ENCODE measurements at regions not wholly inside any gene's neighbourhood (a gene's known extent, or its start where the extent isn't known, plus 50 kb on each side); places are given as distances from the start of the nearest gene placed in this dataset.

- Histone ChIP-seq H3K27ac (ENCODE audit: low read length) (no peak overlapping the region), H3K36me3 (ENCODE audit: control insufficient read depth in 2 of 2, extremely low read depth in 1 of 2, insufficient read depth in 1 of 2, low read length in 1 of 2) (no peaks in the 10 kb centered on the region), H3K27me3 (replicated peaks in 1 of 2; ENCODE audit: control insufficient read depth in 2 of 2, extremely low read depth in 1 of 2, insufficient read depth in 2 of 2, low read length in 1 of 2) (peaks cover 0 to 36% of the 10 kb centered on the region in 2 experiments), H3K4me1 (ENCODE audit: control insufficient read depth in 1 of 2, extremely low read depth in 1 of 2, insufficient read depth in 2 of 2, low read length in 2 of 2) (no peaks in the 10 kb centered on the region), H3K9me3 (no peaks in the 10 kb centered on the region), H3K4me3 (ENCODE audit: control insufficient read depth in 1 of 2, extremely low read depth in 1 of 2, low read length in 1 of 2) (no peak overlapping the region)
- ChIA-PET POLR2A (no interaction called here), CTCF (no interaction called here)
- DNase-seq (no peak), ATAC-seq (replicated peaks in 1 of 4) (no peak)
- no peak overlapping the region for H3K4me3 Mint-ChIP-seq
- peaks cover 8 to 10% of the 10 kb centered on the region in 2 donors for H3K27me3 Mint-ChIP-seq
- no peaks in the 10 kb centered on the region for H3K36me3 Mint-ChIP-seq
- no CpG with 5 or more reads among the region's 3 CpGs for WGBS (ENCODE audit: insufficient coverage)
- H3K27ac Mint-ChIP-seq: no peak overlapping the region
- no peaks in the 10 kb centered on the region for H3K4me1 Mint-ChIP-seq
- no peaks in the 10 kb centered on the region for H3K9me3 Mint-ChIP-seq
Measured at GRCh38 chr15:73813589-73813988, 59.8 kb upstream of the TBC1D21 start.

- H3K27me3 ChIP-seq (replicated peaks in 1 of 2; ENCODE audit: control insufficient read depth in 2 of 2, extremely low read depth in 1 of 2, insufficient read depth in 2 of 2, low read length in 1 of 2): peaks cover 0 to 33% of the 10 kb centered on the region in 2 experiments
- H3K9me3 Mint-ChIP-seq: peaks cover 0 to 4% (median 0%) of the 10 kb centered on the region in 3 donors
- ChIA-PET CTCF (no interaction called here), POLR2A (no interaction called here)
- peaks cover 19 to 31% of the 10 kb centered on the region in 2 donors for H3K27me3 Mint-ChIP-seq
- no peaks in the 10 kb centered on the region for H3K36me3 Mint-ChIP-seq
- DNase-seq (no peak), ATAC-seq (replicated peaks in 1 of 4) (no peak)
- H3K27ac Mint-ChIP-seq: no peak overlapping the region
- H3K4me1 ChIP-seq (ENCODE audit: control insufficient read depth in 1 of 2, extremely low read depth in 1 of 2, insufficient read depth in 2 of 2, low read length in 2 of 2): no peaks in the 10 kb centered on the region
- WGBS (ENCODE audit: insufficient coverage): 59% methylated on average over 5 of the region's 8 CpGs
- H3K9me3 ChIP-seq: no peaks in the 10 kb centered on the region
- H3K4me3 ChIP-seq (ENCODE audit: control insufficient read depth in 1 of 2, extremely low read depth in 1 of 2, low read length in 1 of 2): no peak overlapping the region
- H3K4me1 Mint-ChIP-seq: no peaks in the 10 kb centered on the region
- no peaks in the 10 kb centered on the region for H3K36me3 ChIP-seq (ENCODE audit: control insufficient read depth in 2 of 2, extremely low read depth in 1 of 2, insufficient read depth in 1 of 2, low read length in 1 of 2)
- no peak overlapping the region for H3K4me3 Mint-ChIP-seq
- no peak overlapping the region for H3K27ac ChIP-seq (ENCODE audit: low read length)
Measured at GRCh38 chr15:73818308-73818985, 54.9 kb upstream of the TBC1D21 start.

- ATAC-seq (replicated peaks in 1 of 4): no peak
- H3K4me1 ChIP-seq (ENCODE audit: control insufficient read depth in 1 of 2, extremely low read depth in 1 of 2, insufficient read depth in 2 of 2, low read length in 2 of 2): no peaks in the 10 kb centered on the region
- DNase-seq: no peak
- H3K9me3 Mint-ChIP-seq: peaks cover 0 to 4% (median 0%) of the 10 kb centered on the region in 3 donors
- H3K27ac Mint-ChIP-seq: no peak overlapping the region
- 20% methylated on average over 1 of the region's 2 CpGs for WGBS (ENCODE audit: insufficient coverage)
- no peak overlapping the region for H3K4me3 Mint-ChIP-seq
- H3K9me3 ChIP-seq: no peaks in the 10 kb centered on the region
- H3K36me3 Mint-ChIP-seq: no peaks in the 10 kb centered on the region
- no peak overlapping the region for H3K4me3 ChIP-seq (ENCODE audit: control insufficient read depth in 1 of 2, extremely low read depth in 1 of 2, low read length in 1 of 2)
- POLR2A ChIA-PET: interaction anchor here in 1 of 2 donors (0.6 kb wide), 1 partner anchor 155 kb away, joined by 3 read pairs; no protein-coding TSS in a partner anchor
- H3K27ac ChIP-seq (ENCODE audit: low read length): no peak overlapping the region
- CTCF ChIA-PET: no interaction called here
- H3K36me3 ChIP-seq (ENCODE audit: control insufficient read depth in 2 of 2, extremely low read depth in 1 of 2, insufficient read depth in 1 of 2, low read length in 1 of 2): no peaks in the 10 kb centered on the region
- peaks cover 23 to 37% of the 10 kb centered on the region in 2 donors for H3K27me3 Mint-ChIP-seq
- H3K4me1 Mint-ChIP-seq: no peaks in the 10 kb centered on the region
- H3K27me3 ChIP-seq (replicated peaks in 1 of 2; ENCODE audit: control insufficient read depth in 2 of 2, extremely low read depth in 1 of 2, insufficient read depth in 2 of 2, low read length in 1 of 2): peaks cover 0 to 33% of the 10 kb centered on the region in 2 experiments
Measured at GRCh38 chr15:73821181-73821580, 52.2 kb upstream of the TBC1D21 start.

GRCh38 chr15:73822998-73823397, 50.4 kb upstream of the TBC1D21 start:
- 38% methylated on average over 3 of the region's 3 CpGs for WGBS (ENCODE audit: insufficient coverage)
- DNase-seq: no peak
- Histone ChIP-seq H3K36me3 (ENCODE audit: control insufficient read depth in 2 of 2, extremely low read depth in 1 of 2, insufficient read depth in 1 of 2, low read length in 1 of 2) (no peaks in the 10 kb centered on the region), H3K4me1 (ENCODE audit: control insufficient read depth in 1 of 2, extremely low read depth in 1 of 2, insufficient read depth in 2 of 2, low read length in 2 of 2) (no peaks in the 10 kb centered on the region), H3K27me3 (replicated peaks in 1 of 2; ENCODE audit: control insufficient read depth in 2 of 2, extremely low read depth in 1 of 2, insufficient read depth in 2 of 2, low read length in 1 of 2) (peaks cover 2 to 25% of the 10 kb centered on the region in 2 experiments), H3K27ac (ENCODE audit: low read length) (no peak overlapping the region), H3K9me3 (no peaks in the 10 kb centered on the region), H3K4me3 (ENCODE audit: control insufficient read depth in 1 of 2, extremely low read depth in 1 of 2, low read length in 1 of 2) (no peak overlapping the region)
- CTCF ChIA-PET: no interaction called here
- POLR2A ChIA-PET: no interaction called here
- Mint-ChIP-seq H3K9me3 (peaks cover 0 to 4% (median 0%) of the 10 kb centered on the region in 3 donors), H3K27ac (no peak overlapping the region), H3K4me3 (no peak overlapping the region), H3K4me1 (no peaks in the 10 kb centered on the region), H3K36me3 (no peaks in the 10 kb centered on the region), H3K27me3 (peaks cover 28 to 42% of the 10 kb centered on the region in 2 donors)
- ATAC-seq (replicated peaks in 1 of 4): no peak
